ENCODE measurements at regions not wholly inside any gene's neighbourhood (a gene's known extent, or its start where the extent isn't known, plus 50 kb on each side); places are given as distances from the start of the nearest gene placed in this dataset.
"Not testable (repeated sequence)": the region's sequence is repeated elsewhere in the genome, so short reads cannot be mapped to it uniquely, and the experiment has no call there.

DNA sequence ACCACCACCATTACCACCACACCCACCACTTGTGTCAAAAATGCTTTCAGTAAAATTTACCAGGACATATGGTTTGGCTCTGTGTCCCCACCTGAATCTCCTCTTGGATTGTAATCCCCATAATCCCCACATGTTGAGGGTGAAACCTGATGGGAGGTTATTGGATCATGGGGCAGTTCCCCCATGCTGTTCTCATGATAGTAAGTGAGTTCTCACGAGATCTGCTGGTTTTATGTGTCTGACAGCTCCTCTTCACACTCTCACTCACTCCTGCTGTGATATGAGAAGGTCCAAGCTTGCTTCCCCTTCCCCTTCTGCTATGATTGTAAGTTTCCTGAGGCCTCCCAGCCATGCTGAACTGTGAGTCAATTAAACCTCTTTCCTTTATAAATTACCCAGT, 176.8 kb upstream of the ERBB4 start:
- TF ChIP-seq, protein P1, sequence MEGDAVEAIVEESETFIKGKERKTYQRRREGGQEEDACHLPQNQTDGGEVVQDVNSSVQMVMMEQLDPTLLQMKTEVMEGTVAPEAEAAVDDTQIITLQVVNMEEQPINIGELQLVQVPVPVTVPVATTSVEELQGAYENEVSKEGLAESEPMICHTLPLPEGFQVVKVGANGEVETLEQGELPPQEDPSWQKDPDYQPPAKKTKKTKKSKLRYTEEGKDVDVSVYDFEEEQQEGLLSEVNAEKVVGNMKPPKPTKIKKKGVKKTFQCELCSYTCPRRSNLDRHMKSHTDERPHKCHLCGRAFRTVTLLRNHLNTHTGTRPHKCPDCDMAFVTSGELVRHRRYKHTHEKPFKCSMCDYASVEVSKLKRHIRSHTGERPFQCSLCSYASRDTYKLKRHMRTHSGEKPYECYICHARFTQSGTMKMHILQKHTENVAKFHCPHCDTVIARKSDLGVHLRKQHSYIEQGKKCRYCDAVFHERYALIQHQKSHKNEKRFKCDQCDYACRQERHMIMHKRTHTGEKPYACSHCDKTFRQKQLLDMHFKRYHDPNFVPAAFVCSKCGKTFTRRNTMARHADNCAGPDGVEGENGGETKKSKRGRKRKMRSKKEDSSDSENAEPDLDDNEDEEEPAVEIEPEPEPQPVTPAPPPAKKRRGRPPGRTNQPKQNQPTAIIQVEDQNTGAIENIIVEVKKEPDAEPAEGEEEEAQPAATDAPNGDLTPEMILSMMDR (IDR thresholded peaks at IDR 0.05; ENCODE audit: insufficient read depth, low read length, poor library complexity, severe bottlenecking) = not testable (repeated sequence)
- TF ChIP-seq EZH2phosphoT487 (conservative IDR thresholded peaks at IDR 0.05; ENCODE audit: low read length) = not testable (repeated sequence)
